ENCODE measurements at regions not wholly inside any gene's neighbourhood (a gene's known extent, or its start where the extent isn't known, plus 50 kb on each side); places are given as distances from the start of the nearest gene placed in this dataset.

DNA sequence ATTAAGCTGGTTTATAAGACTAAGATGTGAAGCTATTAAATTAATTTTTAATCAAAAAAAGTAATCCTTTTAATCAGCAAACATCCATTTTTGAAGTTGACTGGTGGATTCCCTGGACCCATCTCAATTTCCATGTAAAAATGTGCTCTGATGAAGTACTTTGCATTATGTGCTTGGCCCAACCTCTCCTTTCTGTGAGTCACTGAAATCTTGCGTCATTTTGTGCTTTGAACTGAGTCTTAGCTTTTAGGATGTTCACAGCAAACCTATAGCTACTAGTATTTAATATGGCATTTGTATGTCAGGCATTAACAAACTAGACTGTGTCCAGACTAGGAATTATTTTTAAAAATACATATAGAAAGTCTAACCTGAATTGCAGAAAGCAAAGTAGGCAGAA, 55.0 kb upstream of the CDH12 start:
- no peak for TF ChIP-seq EZH2 (IDR thresholded peaks at IDR 0.05; ENCODE audit: borderline replicate concordance, low read depth, low read length, poor library complexity, severe bottlenecking)
- TF ChIP-seq, protein P1, sequence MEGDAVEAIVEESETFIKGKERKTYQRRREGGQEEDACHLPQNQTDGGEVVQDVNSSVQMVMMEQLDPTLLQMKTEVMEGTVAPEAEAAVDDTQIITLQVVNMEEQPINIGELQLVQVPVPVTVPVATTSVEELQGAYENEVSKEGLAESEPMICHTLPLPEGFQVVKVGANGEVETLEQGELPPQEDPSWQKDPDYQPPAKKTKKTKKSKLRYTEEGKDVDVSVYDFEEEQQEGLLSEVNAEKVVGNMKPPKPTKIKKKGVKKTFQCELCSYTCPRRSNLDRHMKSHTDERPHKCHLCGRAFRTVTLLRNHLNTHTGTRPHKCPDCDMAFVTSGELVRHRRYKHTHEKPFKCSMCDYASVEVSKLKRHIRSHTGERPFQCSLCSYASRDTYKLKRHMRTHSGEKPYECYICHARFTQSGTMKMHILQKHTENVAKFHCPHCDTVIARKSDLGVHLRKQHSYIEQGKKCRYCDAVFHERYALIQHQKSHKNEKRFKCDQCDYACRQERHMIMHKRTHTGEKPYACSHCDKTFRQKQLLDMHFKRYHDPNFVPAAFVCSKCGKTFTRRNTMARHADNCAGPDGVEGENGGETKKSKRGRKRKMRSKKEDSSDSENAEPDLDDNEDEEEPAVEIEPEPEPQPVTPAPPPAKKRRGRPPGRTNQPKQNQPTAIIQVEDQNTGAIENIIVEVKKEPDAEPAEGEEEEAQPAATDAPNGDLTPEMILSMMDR (conservative IDR thresholded peaks at IDR 0.05; ENCODE audit: low read depth, low read length), result no peak
